H1 (cell line): ENCODE measurements at regions not wholly inside any gene's neighbourhood (a gene's known extent, or its start where the extent isn't known, plus 50 kb on each side); places are given as distances from the start of the nearest gene placed in this dataset.

Experiments
- ATF3 ChIP-seq: IDR thresholded peaks from 2 replicates; pipeline ENCODE4 v1.6.1; 2011; ENCODE audit warnings: low read depth, mild to moderate bottlenecking, low read length; ENCODE audit not compliant: insufficient read depth
- CEBPB ChIP-seq: IDR thresholded peaks from 2 replicates; pipeline ENCODE4 v1.6.1; 2012; ENCODE audit warnings: low read depth, low read length
- CHD7 ChIP-seq: fragments of 300-600 bp; sonication (generic); IDR thresholded peaks from 2 replicates; pipeline ENCODE4 v1.7.1; 2012; ENCODE audit warnings: low read length, moderate library complexity, mild to moderate bottlenecking, inconsistent platforms; ENCODE audit not compliant: insufficient replicate concordance
- EGR1 ChIP-seq: IDR thresholded peaks from 2 replicates; pipeline ENCODE4 v1.6.1; 2011; ENCODE audit warnings: low read depth, low read length, borderline replicate concordance
- EP300 ChIP-seq, 2 experiments: IDR thresholded peaks; 1 replicate in 1 of 2; 2 replicates in 1 of 2; pipeline ENCODE4 v1.6.1; 2011 to 2012; ENCODE audit warnings: low read depth in 2 of 2, low read length in 2 of 2, mild to moderate bottlenecking in 2 of 2, borderline replicate concordance in 1 of 2, inconsistent platforms in 1 of 2, moderate library complexity in 1 of 2
- HDAC2 ChIP-seq, 2 experiments: fragments of 300-600 bp in 1 of 2; sonication (generic) in 1 of 2; IDR thresholded peaks; 2 replicates each; pipeline ENCODE4 v1.6.1; 2011 to 2012; ENCODE audit warnings: low read depth in 2 of 2, low read length in 2 of 2, mild to moderate bottlenecking in 2 of 2, moderate library complexity in 2 of 2, borderline replicate concordance in 1 of 2, inconsistent platforms in 1 of 2
- SRF ChIP-seq: IDR thresholded peaks from 2 replicates; pipeline ENCODE4 v1.6.1; 2011; ENCODE audit warnings: mild to moderate bottlenecking, low read depth, low read length, moderate library complexity
- TCF12 ChIP-seq: IDR thresholded peaks from 2 replicates; pipeline ENCODE4 v1.6.1; 2011; ENCODE audit warnings: low read depth, mild to moderate bottlenecking, low read length
- USF2 ChIP-seq: IDR thresholded peaks from 2 replicates; pipeline ENCODE4 v1.6.1; 2011; ENCODE audit warnings: low read length, improper control_type of control experiment

DNA sequence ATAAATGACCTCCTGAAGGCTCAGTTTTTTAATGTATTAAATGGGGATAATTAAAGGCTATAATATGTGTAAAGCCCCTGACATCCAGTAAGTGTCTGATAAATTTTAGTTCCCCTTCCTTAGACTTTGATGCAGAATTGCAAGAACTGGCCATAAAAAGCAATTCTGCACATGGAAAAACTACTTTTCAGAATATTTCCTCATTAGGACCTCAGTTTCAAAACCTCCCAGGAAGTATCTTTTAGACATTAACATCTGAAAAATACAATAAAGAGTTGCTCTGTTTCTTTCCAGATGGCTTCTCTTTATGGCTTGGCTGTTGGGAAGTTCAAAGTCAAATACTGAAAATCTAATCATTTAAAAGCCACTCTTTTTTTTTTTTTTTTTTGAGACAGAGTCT is 106.3 kb upstream of the ZNF217 start (continued):
- TF ChIP-seq CHD7 (no peak), USF2 (no peak), SRF (no peak), TCF12 (no peak), ATF3 (no peak), EP300 (IDR thresholded peaks at IDR 0.05; ENCODE audit: borderline replicate concordance in 1 of 2, low read depth in 2 of 2, low read length in 2 of 2) (no peak), HDAC2 (IDR thresholded peaks at IDR 0.05; ENCODE audit: borderline replicate concordance in 1 of 2, low read depth in 2 of 2, low read length in 2 of 2) (no peak), CEBPB (no peak), EGR1 (no peak)
